ENCODE measurements at regions not wholly inside any gene's neighbourhood (a gene's known extent, or its start where the extent isn't known, plus 50 kb on each side); places are given as distances from the start of the nearest gene placed in this dataset.

DNA sequence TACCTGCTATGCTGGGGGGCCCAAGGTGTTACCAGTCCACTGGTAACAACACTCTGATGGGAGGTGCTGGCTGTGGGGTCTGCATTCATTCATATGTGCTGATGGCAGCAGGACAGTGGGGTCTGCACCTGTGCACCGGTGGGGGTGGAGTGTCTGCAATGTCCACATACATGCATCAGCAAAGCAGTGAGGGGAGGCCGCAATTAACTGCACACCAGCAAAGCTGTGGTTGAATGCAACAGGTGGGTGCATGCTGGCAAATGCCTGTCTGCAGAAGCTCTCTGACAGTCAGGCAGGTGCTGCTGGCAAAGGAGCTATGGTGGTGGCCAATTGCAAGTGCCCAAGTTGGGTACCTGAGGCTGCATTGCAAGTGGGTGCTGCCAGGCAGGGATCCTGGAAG lies 426.5 kb upstream of the FMR1 start:
- no peaks in the 10 kb centered on the region for H3K27me3 ChIP-seq (ENCODE audit: insufficient read depth, low read length)
- no peaks in the 10 kb centered on the region for H3K9me3 ChIP-seq (ENCODE audit: low read length)
- no peaks in the 10 kb centered on the region for H3K36me3 ChIP-seq (ENCODE audit: insufficient read depth, low read length)
- no peaks in the 10 kb centered on the region for H3K4me1 ChIP-seq (ENCODE audit: insufficient read depth, low read length, severe bottlenecking)
- no peak overlapping the region for H3K27ac ChIP-seq (ENCODE audit: low read depth, low read length, poor library complexity, severe bottlenecking)
- H3K9ac ChIP-seq (ENCODE audit: low read length), result no peak overlapping the region
- no peak overlapping the region for H3K4me2 ChIP-seq (ENCODE audit: low read length)
- TF ChIP-seq EZH2 (IDR thresholded peaks at IDR 0.05; ENCODE audit: borderline replicate concordance, low read length), result no peak
- TF ChIP-seq, protein P1, sequence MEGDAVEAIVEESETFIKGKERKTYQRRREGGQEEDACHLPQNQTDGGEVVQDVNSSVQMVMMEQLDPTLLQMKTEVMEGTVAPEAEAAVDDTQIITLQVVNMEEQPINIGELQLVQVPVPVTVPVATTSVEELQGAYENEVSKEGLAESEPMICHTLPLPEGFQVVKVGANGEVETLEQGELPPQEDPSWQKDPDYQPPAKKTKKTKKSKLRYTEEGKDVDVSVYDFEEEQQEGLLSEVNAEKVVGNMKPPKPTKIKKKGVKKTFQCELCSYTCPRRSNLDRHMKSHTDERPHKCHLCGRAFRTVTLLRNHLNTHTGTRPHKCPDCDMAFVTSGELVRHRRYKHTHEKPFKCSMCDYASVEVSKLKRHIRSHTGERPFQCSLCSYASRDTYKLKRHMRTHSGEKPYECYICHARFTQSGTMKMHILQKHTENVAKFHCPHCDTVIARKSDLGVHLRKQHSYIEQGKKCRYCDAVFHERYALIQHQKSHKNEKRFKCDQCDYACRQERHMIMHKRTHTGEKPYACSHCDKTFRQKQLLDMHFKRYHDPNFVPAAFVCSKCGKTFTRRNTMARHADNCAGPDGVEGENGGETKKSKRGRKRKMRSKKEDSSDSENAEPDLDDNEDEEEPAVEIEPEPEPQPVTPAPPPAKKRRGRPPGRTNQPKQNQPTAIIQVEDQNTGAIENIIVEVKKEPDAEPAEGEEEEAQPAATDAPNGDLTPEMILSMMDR (IDR thresholded peaks at IDR 0.05; ENCODE audit: low read length), result no peak
- no peaks in the 10 kb centered on the region for H3K9me2 ChIP-seq (ENCODE audit: low read depth, low read length)
- no peaks in the 10 kb centered on the region for H3F3A ChIP-seq (ENCODE audit: insufficient read depth, low read length)
- no peak overlapping the region for H2AFZ ChIP-seq (ENCODE audit: low read length)
- no peaks in the 10 kb centered on the region for H4K20me1 ChIP-seq (ENCODE audit: insufficient read depth, low read length)
- no peak overlapping the region for H3K4me3 ChIP-seq (ENCODE audit: low read depth, low read length, poor library complexity, severe bottlenecking)
- no peaks in the 10 kb centered on the region for H3K79me2 ChIP-seq (ENCODE audit: insufficient read depth, low read length)

DNA sequence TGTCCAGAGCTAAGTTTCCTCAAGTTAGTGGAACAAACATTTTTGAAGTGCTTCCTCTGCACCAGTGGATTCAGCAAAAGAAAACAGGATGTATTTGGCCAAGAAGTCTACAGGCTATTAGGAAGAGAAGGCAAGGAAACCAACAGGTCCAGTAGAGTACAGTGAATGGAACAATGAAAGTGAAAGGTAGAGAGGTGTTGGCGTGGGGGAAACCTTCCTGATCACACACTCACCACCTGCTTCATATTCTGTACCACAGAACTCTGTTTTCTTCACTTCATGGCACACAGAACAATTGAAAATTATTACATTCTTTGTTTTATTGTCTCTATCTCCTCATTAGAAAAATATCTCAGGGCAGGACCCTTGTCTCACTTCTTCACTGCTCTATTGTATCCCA lies 417.4 kb upstream of the FMR1 start:
- Histone ChIP-seq H3K36me3 (ENCODE audit: insufficient read depth, low read length) (no peaks in the 10 kb centered on the region), H3K9me3 (ENCODE audit: low read length) (no peaks in the 10 kb centered on the region), H3K27me3 (ENCODE audit: insufficient read depth, low read length) (no peaks in the 10 kb centered on the region), H3F3A (ENCODE audit: insufficient read depth, low read length) (no peaks in the 10 kb centered on the region), H3K79me2 (ENCODE audit: insufficient read depth, low read length) (no peaks in the 10 kb centered on the region), H3K9ac (ENCODE audit: low read length) (no peak overlapping the region), H4K20me1 (ENCODE audit: insufficient read depth, low read length) (no peaks in the 10 kb centered on the region), H3K27ac (ENCODE audit: low read depth, low read length, poor library complexity, severe bottlenecking) (no peak overlapping the region), H3K4me2 (ENCODE audit: low read length) (no peak overlapping the region), H2AFZ (ENCODE audit: low read length) (no peak overlapping the region), H3K4me1 (ENCODE audit: insufficient read depth, low read length, severe bottlenecking) (no peaks in the 10 kb centered on the region), H3K4me3 (ENCODE audit: low read depth, low read length, poor library complexity, severe bottlenecking) (no peak overlapping the region), H3K9me2 (ENCODE audit: low read depth, low read length) (no peaks in the 10 kb centered on the region)
- TF ChIP-seq EZH2 (IDR thresholded peaks at IDR 0.05; ENCODE audit: borderline replicate concordance, low read length), result no peak
- TF ChIP-seq, protein P1 (IDR thresholded peaks at IDR 0.05; ENCODE audit: low read length), result no peak

DNA sequence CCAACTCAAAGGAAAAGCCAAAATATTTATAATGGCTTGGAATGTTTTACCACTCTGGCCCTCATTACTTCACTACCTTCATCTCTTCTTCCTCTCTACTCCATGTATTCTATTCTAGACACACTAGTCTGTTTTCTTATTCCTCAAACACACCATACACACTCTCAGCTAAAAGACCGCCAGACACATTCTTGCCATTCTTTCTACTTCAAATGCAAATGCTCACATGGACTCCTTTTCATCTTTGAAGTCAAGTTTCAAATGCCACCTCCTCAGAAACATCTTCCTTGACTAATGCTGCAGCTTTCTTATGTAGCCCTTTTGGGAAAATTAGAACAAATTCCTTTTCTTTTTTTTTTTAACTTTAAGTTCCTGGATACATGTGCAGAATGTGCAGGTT lies 412.9 kb upstream of the FMR1 start:
- no peak overlapping the region for H2AFZ ChIP-seq (ENCODE audit: low read length)
- H3K9me2 ChIP-seq (ENCODE audit: low read depth, low read length), result no peaks in the 10 kb centered on the region
- H3K27me3 ChIP-seq (ENCODE audit: insufficient read depth, low read length), result no peaks in the 10 kb centered on the region
- no peaks in the 10 kb centered on the region for H3K79me2 ChIP-seq (ENCODE audit: insufficient read depth, low read length)
- H3K36me3 ChIP-seq (ENCODE audit: insufficient read depth, low read length), result no peaks in the 10 kb centered on the region
- no peak overlapping the region for H3K27ac ChIP-seq (ENCODE audit: low read depth, low read length, poor library complexity, severe bottlenecking)
- H4K20me1 ChIP-seq (ENCODE audit: insufficient read depth, low read length), result no peaks in the 10 kb centered on the region
- no peak overlapping the region for H3K9ac ChIP-seq (ENCODE audit: low read length)
- H3K4me1 ChIP-seq (ENCODE audit: insufficient read depth, low read length, severe bottlenecking), result no peaks in the 10 kb centered on the region
- no peaks in the 10 kb centered on the region for H3K9me3 ChIP-seq (ENCODE audit: low read length)
- H3F3A ChIP-seq (ENCODE audit: insufficient read depth, low read length), result no peaks in the 10 kb centered on the region
- no peak overlapping the region for H3K4me3 ChIP-seq (ENCODE audit: low read depth, low read length, poor library complexity, severe bottlenecking)
- no peak overlapping the region for H3K4me2 ChIP-seq (ENCODE audit: low read length)
- no peak for TF ChIP-seq EZH2 (IDR thresholded peaks at IDR 0.05; ENCODE audit: borderline replicate concordance, low read length)
- TF ChIP-seq, protein P1 (IDR thresholded peaks at IDR 0.05; ENCODE audit: low read length), result no peak
